ENCODE measurements at regions not wholly inside any gene's neighbourhood (a gene's known extent, or its start where the extent isn't known, plus 50 kb on each side); places are given as distances from the start of the nearest gene placed in this dataset.

DNA sequence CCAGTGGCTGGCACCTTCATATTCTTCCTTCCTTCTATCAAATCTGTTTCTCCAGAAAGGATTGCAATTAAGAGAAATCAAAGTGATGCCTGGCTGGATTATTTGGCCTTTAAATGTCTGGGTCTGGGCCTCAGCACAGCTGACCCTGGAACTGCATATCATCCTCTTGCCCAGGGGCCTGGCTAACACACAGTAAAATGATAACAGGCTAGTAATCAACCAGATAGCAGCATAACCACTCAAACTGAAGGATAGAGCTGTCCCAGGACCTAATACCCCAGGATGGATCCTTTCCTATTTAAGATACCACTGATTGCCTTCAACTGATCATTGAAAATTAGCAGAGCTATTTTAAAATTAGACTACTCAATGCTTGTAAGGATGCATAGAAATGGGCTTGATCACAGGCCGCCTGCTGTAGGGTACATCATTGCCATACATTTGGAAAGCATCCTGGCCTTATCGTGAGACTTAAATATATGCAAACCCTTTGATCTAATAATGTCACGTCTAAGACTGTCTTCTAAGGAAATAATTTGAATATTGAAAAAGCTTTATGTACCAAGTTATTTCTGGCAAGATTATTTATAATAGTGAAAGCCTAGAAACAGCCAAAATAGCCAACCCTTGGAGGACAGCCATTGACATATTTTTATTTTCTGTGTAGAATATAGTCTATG is 144.0 kb upstream of the CHST15 start:
- Histone ChIP-seq H3K27me3 (ENCODE audit: control insufficient read depth in 3 of 3, insufficient read depth in 3 of 3, low read length in 2 of 3) (no peaks in the 10 kb centered on the region), H3K4me1 (ENCODE audit: control insufficient read depth in 5 of 5, insufficient read depth in 5 of 5, low read length in 5 of 5) (no peaks in the 10 kb centered on the region), H3K27ac (ENCODE audit: low read depth in 1 of 2, low read length in 1 of 2) (no peak overlapping the region), H3K36me3 (ENCODE audit: control insufficient read depth in 4 of 4, insufficient read depth in 4 of 4, low read length in 4 of 4) (no peaks in the 10 kb centered on the region), H3K9me3 (ENCODE audit: control insufficient read depth in 4 of 4, insufficient read depth in 3 of 4, low read length in 3 of 4) (peaks cover 0 to 2% (median 0%) of the 10 kb centered on the region in 4 donors), H3K9ac (ENCODE audit: insufficient read depth in 1 of 2, low read length in 2 of 2) (no peak overlapping the region), H3K4me3 (no peak overlapping the region)
- TF ChIP-seq CTCF (IDR thresholded peaks at IDR 0.05; ENCODE audit: control extremely low read depth, extremely low read depth) = no peak
- no peak for DNase-seq
- whole genome bisulfite sequencing, 2 donors = 70 to 89% methylated on average over 3 of the region's 3 CpGs
- no peak for ATAC-seq (ENCODE audit: insufficient read depth, low FRiP score)

GRCh38 chr10:124236816-124237215 is 143.4 kb upstream of the CHST15 start:
- 85 to 89% methylated on average over 7 of the region's 7 CpGs for WGBS, 2 donors
- H3K4me1 ChIP-seq (ENCODE audit: control insufficient read depth in 5 of 5, insufficient read depth in 5 of 5, low read length in 5 of 5) = no peaks in the 10 kb centered on the region
- no peaks in the 10 kb centered on the region for H3K27me3 ChIP-seq (ENCODE audit: control insufficient read depth in 3 of 3, insufficient read depth in 3 of 3, low read length in 2 of 3)
- H3K4me3 ChIP-seq = no peak overlapping the region
- H3K27ac ChIP-seq (ENCODE audit: low read depth in 1 of 2, low read length in 1 of 2) = no peak overlapping the region
- no peaks in the 10 kb centered on the region for H3K36me3 ChIP-seq (ENCODE audit: control insufficient read depth in 4 of 4, insufficient read depth in 4 of 4, low read length in 4 of 4)
- no peak for ATAC-seq (ENCODE audit: insufficient read depth, low FRiP score)
- peaks cover 0 to 2% (median 0%) of the 10 kb centered on the region in 4 donors for H3K9me3 ChIP-seq (ENCODE audit: control insufficient read depth in 4 of 4, insufficient read depth in 3 of 4, low read length in 3 of 4)
- H3K9ac ChIP-seq (ENCODE audit: insufficient read depth in 1 of 2, low read length in 2 of 2) = no peak overlapping the region
- TF ChIP-seq CTCF (IDR thresholded peaks at IDR 0.05; ENCODE audit: control extremely low read depth, extremely low read depth) = no peak
- DNase-seq = peak in 1 of 3 donors; percentile 18

- ATAC-seq (ENCODE audit: insufficient read depth, low FRiP score) (no peak), DNase-seq (no peak)
- no peak overlapping the region for H3K27ac ChIP-seq (ENCODE audit: low read depth in 1 of 2, low read length in 1 of 2)
Observed at GRCh38 chr10:124236136-124236535, 142.7 kb upstream of the CHST15 start.

More at GRCh38 chr10:124236136-124236535, 142.7 kb upstream of the CHST15 start:
- no peaks in the 10 kb centered on the region for H3K36me3 ChIP-seq (ENCODE audit: control insufficient read depth in 4 of 4, insufficient read depth in 4 of 4, low read length in 4 of 4)
- WGBS, 2 donors = 86 to 94% methylated on average over 2 of the region's 2 CpGs
- no peak overlapping the region for H3K4me3 ChIP-seq
- no peak for TF ChIP-seq CTCF (IDR thresholded peaks at IDR 0.05; ENCODE audit: control extremely low read depth, extremely low read depth)
- no peaks in the 10 kb centered on the region for H3K4me1 ChIP-seq (ENCODE audit: control insufficient read depth in 5 of 5, insufficient read depth in 5 of 5, low read length in 5 of 5)
- no peaks in the 10 kb centered on the region for H3K27me3 ChIP-seq (ENCODE audit: control insufficient read depth in 3 of 3, insufficient read depth in 3 of 3, low read length in 2 of 3)
- no peak overlapping the region for H3K9ac ChIP-seq (ENCODE audit: insufficient read depth in 1 of 2, low read length in 2 of 2)
- H3K9me3 ChIP-seq (ENCODE audit: control insufficient read depth in 4 of 4, insufficient read depth in 3 of 4, low read length in 3 of 4) = peaks cover 0 to 2% (median 0%) of the 10 kb centered on the region in 4 donors

All from lung (tissue), 11 donors.